ENCODE measurements at regions not wholly inside any gene's neighbourhood (a gene's known extent, or its start where the extent isn't known, plus 50 kb on each side); places are given as distances from the start of the nearest gene placed in this dataset.
"Not testable (repeated sequence)": the region's sequence is repeated elsewhere in the genome, so short reads cannot be mapped to it uniquely, and the experiment has no call there.

- no peak for DNase-seq (ENCODE audit: low spot score)
These were observed 151.9 kb downstream of the EMP1 start for GRCh38 chr12:13348464-13348863.

GRCh38 chr12:13347241-13348043 lies 150.9 kb downstream of the EMP1 start:
- no peak for DNase-seq (ENCODE audit: low spot score)

GRCh38 chr12:13345722-13346121 lies 149.2 kb downstream of the EMP1 start:
- no peak for DNase-seq (ENCODE audit: low spot score)

GRCh38 chr12:13343375-13343774 lies 146.8 kb downstream of the EMP1 start:
- no peak for DNase-seq (ENCODE audit: low spot score)

- DNase-seq (ENCODE audit: low spot score) = no peak
These were observed 146.4 kb downstream of the EMP1 start for GRCh38 chr12:13342971-13343370.

GRCh38 chr12:13340149-13340548 lies 143.6 kb downstream of the EMP1 start:
- no peak for DNase-seq (ENCODE audit: low spot score)

- DNase-seq (ENCODE audit: low spot score) = no peak
These were observed 143.0 kb downstream of the EMP1 start for GRCh38 chr12:13339538-13339937.

GRCh38 chr12:13339091-13339490 lies 142.6 kb downstream of the EMP1 start:
- no peak for DNase-seq (ENCODE audit: low spot score)

GRCh38 chr12:13337791-13338190 lies 141.3 kb downstream of the EMP1 start:
- no peak for DNase-seq (ENCODE audit: low spot score)

GRCh38 chr12:13336216-13336615 lies 139.7 kb downstream of the EMP1 start:
- no peak for DNase-seq (ENCODE audit: low spot score)

- no peak for DNase-seq (ENCODE audit: low spot score)
These were observed 132.0 kb downstream of the EMP1 start for GRCh38 chr12:13328535-13328934.

- DNase-seq (ENCODE audit: low spot score) = no peak
These were observed 129.6 kb downstream of the EMP1 start for GRCh38 chr12:13326076-13326475.

- DNase-seq (ENCODE audit: low spot score) = not testable (repeated sequence)
These were observed 128.5 kb downstream of the EMP1 start for GRCh38 chr12:13325037-13325436.

- no peak for DNase-seq (ENCODE audit: low spot score)
These were observed 121.9 kb downstream of the EMP1 start for GRCh38 chr12:13318231-13319015.

GRCh38 chr12:13316587-13317246 lies 120.2 kb downstream of the EMP1 start:
- DNase-seq (ENCODE audit: low spot score) = no peak

- DNase-seq (ENCODE audit: low spot score) = no peak
These were observed 117.4 kb downstream of the EMP1 start for GRCh38 chr12:13313886-13314285.

GRCh38 chr12:13311551-13311950 lies 115.0 kb downstream of the EMP1 start:
- DNase-seq (ENCODE audit: low spot score) = no peak

GRCh38 chr12:13307143-13307816 lies 110.8 kb downstream of the EMP1 start:
- DNase-seq (ENCODE audit: low spot score) = no peak

- DNase-seq (ENCODE audit: low spot score) = no peak
These were observed 108.4 kb downstream of the EMP1 start for GRCh38 chr12:13304924-13305323.

GRCh38 chr12:13299457-13299856 lies 102.9 kb downstream of the EMP1 start:
- no peak for DNase-seq (ENCODE audit: low spot score)

GRCh38 chr12:13293096-13293495 lies 96.6 kb downstream of the EMP1 start:
- DNase-seq (ENCODE audit: low spot score) = no peak

GRCh38 chr12:13289653-13290289 lies 93.2 kb downstream of the EMP1 start:
- no peak for DNase-seq (ENCODE audit: low spot score)
